ENCODE measurements at regions not wholly inside any gene's neighbourhood (a gene's known extent, or its start where the extent isn't known, plus 50 kb on each side); places are given as distances from the start of the nearest gene placed in this dataset.

GRCh38 chr6:164398647-164399046 lies 910.8 kb downstream of the C6orf118 start:
- POLR2A ChIA-PET = no interaction called here
- DNase-seq (ENCODE audit: extremely low spot score) = no peak
- no peak for TF ChIP-seq ZNF384 (IDR thresholded peaks at IDR 0.05)
- no peak for TF ChIP-seq LEF1 (IDR thresholded peaks at IDR 0.05; ENCODE audit: borderline replicate concordance)
- CTCF ChIA-PET = no interaction called here

DNA sequence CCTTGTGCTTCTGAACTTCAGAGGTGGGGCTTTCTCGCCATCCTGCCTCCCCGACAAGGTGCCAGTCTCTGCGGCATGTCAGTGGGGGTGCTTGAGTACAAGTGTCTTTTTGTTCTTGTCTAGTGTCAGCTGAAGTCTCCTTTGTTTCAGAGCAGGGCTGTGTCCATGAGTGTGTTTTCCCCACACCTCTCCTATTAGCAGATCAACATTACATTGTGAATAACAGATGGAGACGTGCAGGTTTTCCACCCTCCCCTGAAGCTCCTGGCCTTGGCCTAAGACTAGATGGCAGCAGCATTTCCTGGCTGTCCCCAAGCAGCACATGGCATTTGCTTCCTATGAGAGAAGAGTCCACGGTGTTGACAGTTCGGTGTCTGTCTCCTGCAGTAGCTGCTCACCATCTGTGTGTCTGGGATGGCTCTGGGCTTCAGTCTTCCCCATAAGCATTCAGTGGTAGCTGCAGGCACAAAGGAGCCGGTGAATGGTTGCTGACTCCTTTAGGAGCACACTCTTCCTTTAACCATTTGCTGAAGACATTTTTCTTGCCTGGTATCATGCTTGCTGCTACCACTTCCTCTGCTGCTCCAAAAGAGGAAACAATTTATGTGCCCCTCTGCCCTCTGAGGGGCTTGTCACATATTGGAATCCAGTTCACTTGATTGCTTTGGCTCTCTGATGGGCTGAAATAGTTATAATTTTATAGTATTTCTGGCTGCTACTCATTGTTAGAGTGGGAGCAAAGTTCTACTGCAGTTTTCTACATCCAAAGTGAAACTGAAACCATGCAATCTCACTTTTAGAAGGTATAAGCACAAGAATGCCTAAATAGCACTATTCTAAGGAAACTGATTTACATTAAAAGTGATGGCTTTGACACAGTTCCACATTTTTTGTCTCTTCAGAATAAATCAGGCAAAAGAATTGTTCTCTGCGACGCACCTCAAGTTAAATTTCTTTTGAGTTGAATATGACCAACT lies 913.0 kb downstream of the C6orf118 start:
- ChIA-PET CTCF (no interaction called here), POLR2A (no interaction called here)
- no peak for DNase-seq (ENCODE audit: extremely low spot score)
- no peak for TF ChIP-seq FOXK2 (IDR thresholded peaks at IDR 0.05)
- no peak for TF ChIP-seq ELF4 (IDR thresholded peaks at IDR 0.05)
- no peak for TF ChIP-seq LEF1 (IDR thresholded peaks at IDR 0.05; ENCODE audit: borderline replicate concordance)
- no peak for TF ChIP-seq TARDBP (IDR thresholded peaks at IDR 0.05)
- TF ChIP-seq CTBP1 (IDR thresholded peaks at IDR 0.05; ENCODE audit: borderline replicate concordance) = no peak
- no peak for TF ChIP-seq ARNT (IDR thresholded peaks at IDR 0.05)
- TF ChIP-seq L3MBTL2 (conservative IDR thresholded peaks at IDR 0.05) = no peak
- no peak for TF ChIP-seq NFRKB (IDR thresholded peaks at IDR 0.05)
- no peak for TF ChIP-seq FOXM1 (IDR thresholded peaks at IDR 0.05; ENCODE audit: borderline replicate concordance)
- no peak for TF ChIP-seq ZNF384 (IDR thresholded peaks at IDR 0.05)
- TF ChIP-seq SP1 (IDR thresholded peaks at IDR 0.05) = no peak
- TF ChIP-seq HDGF (IDR thresholded peaks at IDR 0.05; ENCODE audit: borderline replicate concordance) = no peak
- TF ChIP-seq SUZ12 (IDR thresholded peaks at IDR 0.05) = no peak
- no peak for TF ChIP-seq PKNOX1 (IDR thresholded peaks at IDR 0.05)
- TF ChIP-seq BHLHE40 (IDR thresholded peaks at IDR 0.05; ENCODE audit: borderline replicate concordance) = no peak

DNA sequence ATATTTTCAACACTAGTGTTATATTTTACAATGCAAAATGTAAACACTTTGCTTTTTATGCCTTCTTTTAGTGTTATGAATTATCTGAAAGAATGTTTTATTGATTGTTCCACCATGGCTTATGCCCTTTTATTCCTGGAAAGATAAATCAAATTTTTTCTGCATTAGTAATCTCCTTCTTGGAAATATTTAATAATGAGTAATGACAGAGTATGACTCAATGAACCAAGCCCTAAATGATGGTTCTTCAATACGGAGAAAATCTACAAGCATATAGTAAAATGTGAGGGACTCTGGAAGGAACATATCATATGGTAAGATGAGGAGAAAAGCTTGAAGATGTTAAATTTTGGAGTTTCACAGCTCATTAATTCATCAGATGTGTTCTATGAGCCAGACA lies 929.6 kb downstream of the C6orf118 start:
- CTCF ChIA-PET = no interaction called here
- DNase-seq (ENCODE audit: extremely low spot score) = no peak
- TF ChIP-seq TARDBP (IDR thresholded peaks at IDR 0.05) (no peak), LEF1 (IDR thresholded peaks at IDR 0.05; ENCODE audit: borderline replicate concordance) (no peak), HDGF (IDR thresholded peaks at IDR 0.05; ENCODE audit: borderline replicate concordance) (no peak), CTBP1 (IDR thresholded peaks at IDR 0.05; ENCODE audit: borderline replicate concordance) (no peak), NFRKB (IDR thresholded peaks at IDR 0.05) (no peak), SUZ12 (IDR thresholded peaks at IDR 0.05) (no peak), FOXA1 (IDR thresholded peaks at IDR 0.05) (no peak), L3MBTL2 (conservative IDR thresholded peaks at IDR 0.05) (no peak), BHLHE40 (IDR thresholded peaks at IDR 0.05; ENCODE audit: borderline replicate concordance) (no peak), ELF4 (IDR thresholded peaks at IDR 0.05) (no peak), ZNF384 (IDR thresholded peaks at IDR 0.05) (no peak), FOXM1 (IDR thresholded peaks at IDR 0.05; ENCODE audit: borderline replicate concordance) (no peak), SP1 (IDR thresholded peaks at IDR 0.05) (no peak), PKNOX1 (IDR thresholded peaks at IDR 0.05) (no peak), ARNT (IDR thresholded peaks at IDR 0.05) (no peak), FOXK2 (IDR thresholded peaks at IDR 0.05) (no peak)
- POLR2A ChIA-PET = no interaction called here

- ChIA-PET POLR2A (no interaction called here), CTCF (no interaction called here)
- no peak for TF ChIP-seq FOXM1 (IDR thresholded peaks at IDR 0.05; ENCODE audit: borderline replicate concordance)
- no peak for TF ChIP-seq ZNF384 (IDR thresholded peaks at IDR 0.05)
- no peak for TF ChIP-seq TARDBP (IDR thresholded peaks at IDR 0.05)
- TF ChIP-seq ARNT (IDR thresholded peaks at IDR 0.05) = no peak
- TF ChIP-seq NFRKB (IDR thresholded peaks at IDR 0.05) = no peak
- no peak for TF ChIP-seq SUZ12 (IDR thresholded peaks at IDR 0.05)
- TF ChIP-seq CTBP1 (IDR thresholded peaks at IDR 0.05; ENCODE audit: borderline replicate concordance) = no peak
- no peak for TF ChIP-seq BHLHE40 (IDR thresholded peaks at IDR 0.05; ENCODE audit: borderline replicate concordance)
- no peak for TF ChIP-seq HDGF (IDR thresholded peaks at IDR 0.05; ENCODE audit: borderline replicate concordance)
- DNase-seq (ENCODE audit: extremely low spot score) = no peak
Measured at GRCh38 chr6:164378330-164378729, 931.1 kb downstream of the C6orf118 start.

GRCh38 chr6:164377348-164377918 lies 932.0 kb downstream of the C6orf118 start:
- ChIA-PET POLR2A (no interaction called here), CTCF (no interaction called here)
- no peak for DNase-seq (ENCODE audit: extremely low spot score)
- no peak for TF ChIP-seq BHLHE40 (IDR thresholded peaks at IDR 0.05; ENCODE audit: borderline replicate concordance)
- TF ChIP-seq ELF4 (IDR thresholded peaks at IDR 0.05) = no peak
- no peak for TF ChIP-seq PKNOX1 (IDR thresholded peaks at IDR 0.05)
- TF ChIP-seq TARDBP (IDR thresholded peaks at IDR 0.05) = no peak
- TF ChIP-seq L3MBTL2 (conservative IDR thresholded peaks at IDR 0.05) = no peak
- TF ChIP-seq NFRKB (IDR thresholded peaks at IDR 0.05) = no peak
- TF ChIP-seq SP1 (IDR thresholded peaks at IDR 0.05) = no peak
- no peak for TF ChIP-seq LEF1 (IDR thresholded peaks at IDR 0.05; ENCODE audit: borderline replicate concordance)
- no peak for TF ChIP-seq FOXK2 (IDR thresholded peaks at IDR 0.05)
- TF ChIP-seq SUZ12 (IDR thresholded peaks at IDR 0.05) = no peak
- TF ChIP-seq ZNF384 (IDR thresholded peaks at IDR 0.05) = no peak
- TF ChIP-seq FOXA1 (IDR thresholded peaks at IDR 0.05) = no peak

GRCh38 chr6:164370773-164371172 lies 938.6 kb downstream of the C6orf118 start:
- CTCF ChIA-PET = no interaction called here
- TF ChIP-seq ARNT (IDR thresholded peaks at IDR 0.05) (no peak), CTBP1 (IDR thresholded peaks at IDR 0.05; ENCODE audit: borderline replicate concordance) (no peak), ZNF384 (IDR thresholded peaks at IDR 0.05) (no peak), FOXK2 (IDR thresholded peaks at IDR 0.05) (no peak), LEF1 (IDR thresholded peaks at IDR 0.05; ENCODE audit: borderline replicate concordance) (no peak), L3MBTL2 (conservative IDR thresholded peaks at IDR 0.05) (no peak), FOXA1 (IDR thresholded peaks at IDR 0.05) (no peak), ELF4 (IDR thresholded peaks at IDR 0.05) (no peak), FOXM1 (IDR thresholded peaks at IDR 0.05; ENCODE audit: borderline replicate concordance) (no peak), BHLHE40 (IDR thresholded peaks at IDR 0.05; ENCODE audit: borderline replicate concordance) (no peak), NFRKB (IDR thresholded peaks at IDR 0.05) (no peak), HDGF (IDR thresholded peaks at IDR 0.05; ENCODE audit: borderline replicate concordance) (no peak), SP1 (IDR thresholded peaks at IDR 0.05) (no peak), PKNOX1 (IDR thresholded peaks at IDR 0.05) (no peak), TARDBP (IDR thresholded peaks at IDR 0.05) (no peak), SUZ12 (IDR thresholded peaks at IDR 0.05) (no peak)
- no peak for DNase-seq (ENCODE audit: extremely low spot score)
- POLR2A ChIA-PET = no interaction called here

Measured in HEK293T (cell line).